Mesenchymal stem cell (in vitro differentiated cells and primary cell): ENCODE measurements at regions not wholly inside any gene's neighbourhood (a gene's known extent, or its start where the extent isn't known, plus 50 kb on each side); places are given as distances from the start of the nearest gene placed in this dataset.

Experiments
- DNase-seq: peaks from one replicate; pipeline ENCODE4 v3.0.0-alpha.2; 2013
- H2AFZ ChIP-seq: one replicate; pipeline ENCODE4 v1.6.1; 2013; ENCODE audit warnings: low read depth, mild to moderate bottlenecking, control low read depth, inconsistent platforms, low read length, moderate library complexity
- H2AK5ac ChIP-seq: 2 replicates; pipeline ENCODE4 v1.6.1; 2013; ENCODE audit warnings: low read length, moderate library complexity, mild to moderate bottlenecking, inconsistent platforms; ENCODE audit not compliant: severe bottlenecking
- H2BK120ac ChIP-seq: one replicate; pipeline ENCODE4 v1.6.1; 2013; ENCODE audit warnings: low read depth, mild to moderate bottlenecking, inconsistent platforms, low read length, moderate library complexity
- H2BK12ac ChIP-seq, 2 experiments: one replicate each; pipeline ENCODE4 v1.6.1; 2013; ENCODE audit warnings: inconsistent platforms in 2 of 2, low read length in 2 of 2, mild to moderate bottlenecking in 2 of 2, moderate library complexity in 2 of 2, control low read depth in 1 of 2
- H2BK15ac ChIP-seq: one replicate; pipeline ENCODE4 v1.6.1; 2013; ENCODE audit warnings: mild to moderate bottlenecking, low read depth, inconsistent platforms; ENCODE audit not compliant: poor library complexity, severe bottlenecking
- H2BK5ac ChIP-seq: 2 replicates; pipeline ENCODE4 v1.6.1; 2013; ENCODE audit warnings: low read depth, mild to moderate bottlenecking, low read length, control low read depth, inconsistent platforms; ENCODE audit not compliant: poor library complexity, severe bottlenecking
- H3K14ac ChIP-seq, 2 experiments: one replicate each; pipeline ENCODE4 v1.6.1; 2013; ENCODE audit warnings: inconsistent platforms in 2 of 2, low read length in 2 of 2, control low read depth in 1 of 2, mild to moderate bottlenecking in 1 of 2, moderate library complexity in 1 of 2
- H3K18ac ChIP-seq, 2 experiments: one replicate each; pipeline ENCODE4 v1.6.1; 2013; ENCODE audit warnings: inconsistent platforms in 2 of 2, low read length in 2 of 2, control low read depth in 1 of 2, low read depth in 1 of 2, mild to moderate bottlenecking in 1 of 2
- H3K23ac ChIP-seq, 2 experiments: one replicate each; pipeline ENCODE4 v1.6.1; 2013; ENCODE audit warnings: inconsistent platforms in 2 of 2, low read length in 2 of 2, mild to moderate bottlenecking in 2 of 2, moderate library complexity in 2 of 2, control low read depth in 1 of 2
- H3K27ac ChIP-seq: 2 replicates; pipeline ENCODE4 v1.5.1; 2013; ENCODE audit warnings: mild to moderate bottlenecking, moderate library complexity, low read length, control low read depth, inconsistent platforms; ENCODE audit not compliant: poor library complexity, severe bottlenecking
- H3K27me3 ChIP-seq, 2 experiments: 2 replicates each; pipeline versions ENCODE4 v1.6.1 to v1.7.0; 2013; ENCODE audit warnings: low read length in 2 of 2, mild to moderate bottlenecking in 2 of 2, moderate library complexity in 2 of 2, control low read depth in 1 of 2, inconsistent platforms in 1 of 2; ENCODE audit not compliant: control insufficient read depth in 1 of 2, insufficient read depth in 1 of 2
- H3K36me3 ChIP-seq, 2 experiments: 2 replicates each; pipeline versions ENCODE4 v1.6.1 to v1.7.0; 2013; ENCODE audit warnings: low read length in 2 of 2, control low read depth in 1 of 2, inconsistent platforms in 1 of 2, low read depth in 1 of 2, mild to moderate bottlenecking in 1 of 2; ENCODE audit not compliant: insufficient read depth in 2 of 2, control insufficient read depth in 1 of 2
- H3K4ac ChIP-seq, 2 experiments: one replicate each; pipeline ENCODE4 v1.6.1; 2013; ENCODE audit warnings: inconsistent platforms in 2 of 2, low read length in 2 of 2, mild to moderate bottlenecking in 2 of 2, moderate library complexity in 2 of 2, control low read depth in 1 of 2, low read depth in 1 of 2
- H3K4me1 ChIP-seq: 2 replicates; pipeline ENCODE4 v1.6.1; 2013; ENCODE audit warnings: low read depth, low read length, control low read depth; ENCODE audit not compliant: control insufficient read depth, insufficient read depth
- H3K4me2 ChIP-seq: 2 replicates; pipeline ENCODE4 v1.6.1; 2013; ENCODE audit warnings: low read length, mild to moderate bottlenecking, inconsistent platforms; ENCODE audit not compliant: poor library complexity, severe bottlenecking
- H3K4me3 ChIP-seq, 2 experiments: 2 replicates each; pipeline versions ENCODE4 v1.5.1 to v1.7.0; 2013; ENCODE audit warnings: low read length in 2 of 2, mild to moderate bottlenecking in 2 of 2, control low read depth in 1 of 2, low read depth in 1 of 2; ENCODE audit not compliant: insufficient read depth in 1 of 2
- H3K79me1 ChIP-seq: replicated peaks from 2 replicates; pipeline ENCODE4 v1.6.1; 2013; ENCODE audit warnings: mild to moderate bottlenecking, control low read depth, low read length, inconsistent platforms; ENCODE audit not compliant: poor library complexity, severe bottlenecking
- H3K9ac ChIP-seq: 2 replicates; pipeline ENCODE4 v1.7.0; 2013; ENCODE audit warnings: mild to moderate bottlenecking, low read length, moderate library complexity
- H3K9me3 ChIP-seq: 2 replicates; pipeline ENCODE4 v1.7.0; 2013; ENCODE audit warnings: mild to moderate bottlenecking, low read length; ENCODE audit not compliant: control insufficient read depth
- H4K8ac ChIP-seq: one replicate; pipeline ENCODE4 v1.6.1; 2013; ENCODE audit warnings: inconsistent platforms, mild to moderate bottlenecking, low read length, moderate library complexity
- H4K91ac ChIP-seq: one replicate; pipeline ENCODE4 v1.6.1; 2013; ENCODE audit warnings: mild to moderate bottlenecking, low read length, inconsistent platforms
- WGBS: methylation state at CpG from one replicate; pipeline ENCODE4 v1.1.7; 2013; ENCODE audit warnings: mixed read lengths; 5-methylcytosine and 5-hydroxymethylcytosine counted together

- Histone ChIP-seq H3K9ac (no peak overlapping the region), H4K91ac (no peak overlapping the region), H3K18ac (no peak overlapping the region), H4K8ac (no peak overlapping the region), H3K4me2 (no peak overlapping the region), H3K4me1 (no peaks in the 10 kb centered on the region), H3K14ac (no peak overlapping the region), H3K9me3 (no peaks in the 10 kb centered on the region), H3K4me3 (no peak overlapping the region), H2BK120ac (no peak overlapping the region), H3K4ac (no peak overlapping the region), H3K79me1 (no peaks in the 10 kb centered on the region), H2BK5ac (no peak overlapping the region), H3K36me3 (no peaks in the 10 kb centered on the region), H2AFZ (no peak overlapping the region), H2BK15ac (no peak overlapping the region), H3K27me3 (no peaks in the 10 kb centered on the region), H3K27ac (no peak overlapping the region), H3K23ac (no peak overlapping the region), H2AK5ac (no peak overlapping the region), H2BK12ac (no peak overlapping the region)
- DNase-seq = no peak
- 100% methylated on average over 1 of the region's 1 CpG for WGBS
Measured at GRCh38 chr1:196094821-196095220, 513.4 kb downstream of the KCNT2 start.

DNA sequence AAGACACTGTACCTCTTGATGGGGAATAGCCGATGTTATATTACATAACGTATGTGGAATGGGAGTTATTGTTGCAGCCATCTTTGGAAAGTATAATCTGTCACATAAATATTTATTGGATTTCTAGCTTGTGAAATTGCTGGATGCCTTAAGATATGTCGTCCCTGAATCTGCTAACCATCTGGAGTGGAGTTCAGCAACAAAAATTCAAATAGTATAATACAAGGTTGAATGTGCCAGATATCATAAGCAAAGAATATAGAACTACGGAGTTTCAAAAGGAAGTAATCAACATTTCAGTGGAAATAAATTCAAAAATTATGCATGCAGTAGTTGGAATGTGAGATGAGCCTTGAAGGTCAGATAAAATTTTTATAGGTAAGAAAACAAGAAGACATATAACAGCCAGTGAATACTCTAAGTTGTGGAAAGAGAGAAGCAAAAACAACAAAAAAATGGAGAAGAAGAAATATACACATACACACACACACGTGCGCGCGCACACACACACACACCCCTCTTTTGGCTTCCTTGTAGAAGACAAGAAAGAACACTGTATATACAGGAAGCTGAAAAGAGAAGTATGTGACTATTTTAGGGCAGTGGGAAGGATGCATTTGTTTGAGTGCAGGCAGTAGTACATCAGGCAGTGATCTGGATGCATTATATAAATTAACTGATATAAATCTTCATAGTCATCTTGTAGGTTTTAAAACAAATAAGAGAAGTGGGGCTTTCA lies 516.7 kb downstream of the KCNT2 start:
- no peak overlapping the region for H3K14ac ChIP-seq
- no peaks in the 10 kb centered on the region for H3K27me3 ChIP-seq
- H2AFZ ChIP-seq = no peak overlapping the region
- H3K9ac ChIP-seq = no peak overlapping the region
- 100% methylated on average over 3 of the region's 8 CpGs for WGBS
- no peaks in the 10 kb centered on the region for H3K4me1 ChIP-seq
- H3K36me3 ChIP-seq = no peaks in the 10 kb centered on the region
- H2BK120ac ChIP-seq = no peak overlapping the region
- no peaks in the 10 kb centered on the region for H3K9me3 ChIP-seq
- no peak for DNase-seq
- no peak overlapping the region for H2BK12ac ChIP-seq
- H2AK5ac ChIP-seq = no peak overlapping the region
- no peak overlapping the region for H2BK5ac ChIP-seq
- H4K8ac ChIP-seq = no peak overlapping the region
- H3K79me1 ChIP-seq = no peaks in the 10 kb centered on the region
- H2BK15ac ChIP-seq = no peak overlapping the region
- no peak overlapping the region for H3K18ac ChIP-seq
- no peak overlapping the region for H3K4me2 ChIP-seq
- no peak overlapping the region for H3K4ac ChIP-seq
- H3K4me3 ChIP-seq = no peak overlapping the region
- H4K91ac ChIP-seq = no peak overlapping the region
- no peak overlapping the region for H3K23ac ChIP-seq
- H3K27ac ChIP-seq = no peak overlapping the region

DNA sequence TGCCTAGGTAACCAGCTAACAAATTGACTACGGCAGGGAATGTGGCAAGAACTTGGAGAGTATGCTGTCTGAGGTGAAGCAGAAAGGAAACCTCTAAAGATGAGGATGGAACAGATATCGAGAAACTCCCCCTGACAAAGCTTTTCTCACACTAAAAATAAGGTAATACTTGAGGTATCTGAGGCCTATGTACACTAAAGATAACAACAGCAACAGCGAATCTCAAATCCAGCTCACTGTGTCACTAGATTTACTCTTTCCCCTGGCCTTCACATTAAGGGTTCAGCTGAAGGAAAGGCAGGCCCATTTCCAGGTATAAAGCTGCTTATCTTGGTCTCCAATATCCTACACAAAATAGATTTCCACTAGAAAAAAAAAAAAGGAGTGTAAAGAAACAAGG lies 518.0 kb downstream of the KCNT2 start:
- H4K91ac ChIP-seq = no peak overlapping the region
- no peaks in the 10 kb centered on the region for H3K27me3 ChIP-seq
- no peak overlapping the region for H2BK5ac ChIP-seq
- H2AFZ ChIP-seq = no peak overlapping the region
- no peak overlapping the region for H3K18ac ChIP-seq
- no peak overlapping the region for H4K8ac ChIP-seq
- H2AK5ac ChIP-seq = no peak overlapping the region
- no peaks in the 10 kb centered on the region for H3K36me3 ChIP-seq
- no peak overlapping the region for H2BK15ac ChIP-seq
- H3K4me1 ChIP-seq = no peaks in the 10 kb centered on the region
- no peak overlapping the region for H3K4ac ChIP-seq
- 75% methylated on average over 2 of the region's 3 CpGs for WGBS
- H3K79me1 ChIP-seq = no peaks in the 10 kb centered on the region
- no peak overlapping the region for H2BK12ac ChIP-seq
- H3K9me3 ChIP-seq = no peaks in the 10 kb centered on the region
- DNase-seq = no peak
- H2BK120ac ChIP-seq = no peak overlapping the region
- H3K4me3 ChIP-seq = no peak overlapping the region
- no peak overlapping the region for H3K23ac ChIP-seq
- H3K27ac ChIP-seq = no peak overlapping the region
- H3K4me2 ChIP-seq = no peak overlapping the region
- no peak overlapping the region for H3K9ac ChIP-seq
- H3K14ac ChIP-seq = no peak overlapping the region

- H3K18ac ChIP-seq = no peak overlapping the region
- DNase-seq = no peak
- H3K23ac ChIP-seq = no peak overlapping the region
- H3K14ac ChIP-seq = no peak overlapping the region
- no peak overlapping the region for H2AFZ ChIP-seq
- H3K9me3 ChIP-seq = no peaks in the 10 kb centered on the region
- no peak overlapping the region for H3K4ac ChIP-seq
- H3K4me2 ChIP-seq = no peak overlapping the region
- no peak overlapping the region for H2BK120ac ChIP-seq
- H3K9ac ChIP-seq = no peak overlapping the region
- H2BK5ac ChIP-seq = no peak overlapping the region
- no peaks in the 10 kb centered on the region for H3K79me1 ChIP-seq
- H2BK15ac ChIP-seq = no peak overlapping the region
- no peak overlapping the region for H2BK12ac ChIP-seq
- no peak overlapping the region for H3K27ac ChIP-seq
- no peaks in the 10 kb centered on the region for H3K36me3 ChIP-seq
- H3K4me1 ChIP-seq = no peaks in the 10 kb centered on the region
- no peak overlapping the region for H4K91ac ChIP-seq
- H4K8ac ChIP-seq = no peak overlapping the region
- H2AK5ac ChIP-seq = no peak overlapping the region
- 96% methylated on average over 9 of the region's 10 CpGs for WGBS
- H3K4me3 ChIP-seq = no peak overlapping the region
- no peaks in the 10 kb centered on the region for H3K27me3 ChIP-seq
Measured at GRCh38 chr1:196088541-196088940, 519.7 kb downstream of the KCNT2 start.
